Ascending aorta (tissue), 2 donors: ENCODE measurements at regions not wholly inside any gene's neighbourhood (a gene's known extent, or its start where the extent isn't known, plus 50 kb on each side); places are given as distances from the start of the nearest gene placed in this dataset.
A peak's percentile ranks its signal among the peaks of the same experiment; 100 is the strongest.

Experiments used
- DNase-seq, 2 donors: peaks; one replicate each; pipeline ENCODE4 v3.0.0-alpha.2; 2019; ENCODE audit warnings: low spot score in 2 of 2
- H3K27ac ChIP-seq, 2 donors: fragments of 200-600 bp; sonication (generic); one replicate each; pipeline ENCODE4 v1.5.1; 2016 to 2017; ENCODE audit warnings: mild to moderate bottlenecking in 1 of 2
- H3K27me3 ChIP-seq: fragments of 200-600 bp; sonication (generic); one replicate; pipeline ENCODE4 v1.5.1; 2017
- H3K36me3 ChIP-seq, 2 donors: fragments of 200-600 bp; sonication (generic); one replicate each; pipeline ENCODE4 v1.5.1; 2016
- H3K4me1 ChIP-seq, 2 donors: fragments of 200-600 bp; sonication (generic); one replicate each; pipeline ENCODE4 v1.5.1; 2016 to 2017; ENCODE audit warnings: mild to moderate bottlenecking in 1 of 2
- H3K4me3 ChIP-seq, 2 donors: fragments of 200-600 bp; sonication (generic); one replicate each; pipeline ENCODE4 v1.5.1; 2016 to 2017; ENCODE audit warnings: mild to moderate bottlenecking in 1 of 2
- H3K9me3 ChIP-seq, 2 donors: fragments of 200-600 bp; sonication (generic); one replicate each; pipeline ENCODE4 v1.5.1; 2016
- intact Hi-C: fragments of 100-400 bp; cut with DNase I; formaldehyde crosslinking; loops from one replicate; pipeline ENCODE4 v1.15.1; 2023
- TF ChIP-seq, protein P1 (sequence below), 3 experiments: fragments of 200-600 bp in 2 of 3; fragments of 450-650 bp in 1 of 3; sonication (generic) in 2 of 3; IDR thresholded peaks; one replicate each; pipeline ENCODE4 v1.5.1; 2016 to 2019; ENCODE audit warnings: antibody characterized with exemption in 3 of 3, mild to moderate bottlenecking in 1 of 3, moderate library complexity in 1 of 3

- no peak overlapping the region for H3K4me3 ChIP-seq
- H3K9me3 ChIP-seq: no peaks in the 10 kb centered on the region
- DNase-seq: no peak
- H3K4me1 ChIP-seq: peaks cover 0 to 10% of the 10 kb centered on the region in 2 donors
- no peaks in the 10 kb centered on the region for H3K36me3 ChIP-seq
- TF ChIP-seq, protein P1, sequence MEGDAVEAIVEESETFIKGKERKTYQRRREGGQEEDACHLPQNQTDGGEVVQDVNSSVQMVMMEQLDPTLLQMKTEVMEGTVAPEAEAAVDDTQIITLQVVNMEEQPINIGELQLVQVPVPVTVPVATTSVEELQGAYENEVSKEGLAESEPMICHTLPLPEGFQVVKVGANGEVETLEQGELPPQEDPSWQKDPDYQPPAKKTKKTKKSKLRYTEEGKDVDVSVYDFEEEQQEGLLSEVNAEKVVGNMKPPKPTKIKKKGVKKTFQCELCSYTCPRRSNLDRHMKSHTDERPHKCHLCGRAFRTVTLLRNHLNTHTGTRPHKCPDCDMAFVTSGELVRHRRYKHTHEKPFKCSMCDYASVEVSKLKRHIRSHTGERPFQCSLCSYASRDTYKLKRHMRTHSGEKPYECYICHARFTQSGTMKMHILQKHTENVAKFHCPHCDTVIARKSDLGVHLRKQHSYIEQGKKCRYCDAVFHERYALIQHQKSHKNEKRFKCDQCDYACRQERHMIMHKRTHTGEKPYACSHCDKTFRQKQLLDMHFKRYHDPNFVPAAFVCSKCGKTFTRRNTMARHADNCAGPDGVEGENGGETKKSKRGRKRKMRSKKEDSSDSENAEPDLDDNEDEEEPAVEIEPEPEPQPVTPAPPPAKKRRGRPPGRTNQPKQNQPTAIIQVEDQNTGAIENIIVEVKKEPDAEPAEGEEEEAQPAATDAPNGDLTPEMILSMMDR (IDR thresholded peaks at IDR 0.05): no peak
- intact Hi-C loops: loop anchor here (10.0 kb wide), 1 partner anchor 309 kb away; the partner anchor contains the start of gene TLE1
- H3K27me3 ChIP-seq: no peaks in the 10 kb centered on the region
- H3K27ac ChIP-seq: no peak overlapping the region
Measured at GRCh38 chr9:81375187-81376100, 313.9 kb downstream of the TLE1 start.

GRCh38 chr9:81374459-81375186 is 314.7 kb downstream of the TLE1 start:
- DNase-seq: no peak
- Histone ChIP-seq H3K4me3 (no peak overlapping the region), H3K27me3 (no peaks in the 10 kb centered on the region), H3K27ac (no peak overlapping the region), H3K4me1 (peaks cover 0 to 10% of the 10 kb centered on the region in 2 donors), H3K36me3 (no peaks in the 10 kb centered on the region), H3K9me3 (no peaks in the 10 kb centered on the region)
- TF ChIP-seq, protein P1 (IDR thresholded peaks at IDR 0.05): no peak
- intact Hi-C loops: loop anchor here (10.0 kb wide), 1 partner anchor 310 kb away; the partner anchor contains the start of gene TLE1

DNA sequence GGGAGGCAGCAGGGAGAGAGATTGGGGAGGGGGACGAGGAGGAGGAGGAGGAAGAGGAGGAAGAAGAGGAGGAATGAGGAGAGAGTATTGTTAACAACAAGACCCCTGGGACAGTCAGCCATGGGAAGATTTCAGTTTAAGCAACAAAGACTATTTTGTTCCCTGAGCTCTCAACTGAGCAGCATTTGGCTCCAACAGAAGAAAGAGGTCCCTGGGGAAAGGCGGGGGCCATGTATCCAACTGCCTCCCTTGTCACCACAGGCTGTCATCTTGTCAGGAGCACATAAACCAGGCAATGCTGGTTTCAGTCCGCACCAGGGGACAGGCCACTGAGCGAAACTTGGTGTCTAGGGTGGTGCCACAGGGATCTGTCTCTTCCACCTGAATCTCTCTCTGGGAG is 316.1 kb downstream of the TLE1 start:
- DNase-seq: no peak
- TF ChIP-seq, protein P1 (IDR thresholded peaks at IDR 0.05): no peak
- intact Hi-C loops: loop anchor here (10.0 kb wide), 1 partner anchor 312 kb away; the partner anchor contains the start of gene TLE1
- H3K4me1 ChIP-seq: peaks cover 0 to 8% of the 10 kb centered on the region in 2 donors
- H3K27me3 ChIP-seq: no peaks in the 10 kb centered on the region
- no peaks in the 10 kb centered on the region for H3K36me3 ChIP-seq
- H3K4me3 ChIP-seq: no peak overlapping the region
- no peaks in the 10 kb centered on the region for H3K9me3 ChIP-seq
- peak overlapping the region; percentile 8 to 34 for H3K27ac ChIP-seq

DNA sequence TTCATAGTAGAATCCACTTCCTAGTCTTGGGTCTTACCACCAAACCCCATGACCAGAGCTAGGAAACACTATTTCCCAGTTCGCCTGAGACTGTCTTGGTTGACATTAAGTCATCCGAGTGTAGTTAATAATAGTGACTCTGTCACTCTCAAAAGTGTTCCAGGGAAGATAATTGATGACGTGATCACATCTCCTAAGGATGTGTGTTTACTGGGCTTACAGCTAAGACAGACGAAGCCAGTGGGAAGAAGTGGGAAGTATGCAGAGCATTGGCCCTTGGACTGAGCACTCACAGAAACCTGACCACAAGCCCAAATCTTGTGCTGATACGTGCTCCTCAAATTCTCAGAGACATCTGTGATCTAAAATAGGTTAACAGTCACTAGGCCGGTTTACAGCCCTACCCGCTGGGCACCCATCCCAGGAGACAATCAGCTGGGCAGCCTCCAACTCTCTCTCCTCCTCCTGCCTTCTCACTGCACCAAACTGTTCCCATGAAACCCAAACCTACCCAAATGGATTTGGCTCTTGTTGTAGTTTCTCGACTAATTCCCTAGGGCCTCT is 316.6 kb downstream of the TLE1 start:
- Histone ChIP-seq H3K4me3 (no peak overlapping the region), H3K9me3 (no peaks in the 10 kb centered on the region), H3K4me1 (peaks cover 0 to 6% of the 10 kb centered on the region in 2 donors), H3K27me3 (no peaks in the 10 kb centered on the region), H3K27ac (peak overlapping the region; percentile 34 to 35), H3K36me3 (no peaks in the 10 kb centered on the region)
- intact Hi-C loops: loop anchor here (10.0 kb wide), 1 partner anchor 312 kb away; the partner anchor contains the start of gene TLE1
- peak in 1 of 2 donors; percentile 73 for DNase-seq
- TF ChIP-seq, protein P1 (IDR thresholded peaks at IDR 0.05): no peak

DNA sequence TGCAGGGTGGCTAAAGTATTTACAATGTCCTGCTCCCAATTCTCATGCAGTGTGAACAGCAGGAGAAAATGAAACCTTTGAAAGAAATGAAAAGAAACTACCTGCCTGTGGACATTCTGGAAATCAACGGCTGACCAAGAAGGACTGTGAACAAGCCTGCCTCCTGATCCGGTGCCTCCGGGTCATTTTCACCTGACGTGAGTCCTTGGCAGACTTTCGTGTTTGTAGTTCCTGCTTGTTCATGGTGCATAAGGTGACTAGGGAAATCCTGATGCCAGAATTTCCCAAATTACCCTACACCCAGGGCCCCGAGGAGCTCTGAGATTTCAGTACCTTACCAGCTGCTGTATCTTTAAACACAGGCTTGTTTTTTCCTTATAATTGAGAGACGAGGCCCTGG is 317.5 kb downstream of the TLE1 start:
- TF ChIP-seq, protein P1 (IDR thresholded peaks at IDR 0.05): no peak
- H3K4me3 ChIP-seq: no peak overlapping the region
- DNase-seq: no peak
- no peaks in the 10 kb centered on the region for H3K9me3 ChIP-seq
- peak overlapping the region; percentile 27 to 34 for H3K27ac ChIP-seq
- peaks cover 0 to 6% of the 10 kb centered on the region in 2 donors for H3K4me1 ChIP-seq
- H3K27me3 ChIP-seq: no peaks in the 10 kb centered on the region
- H3K36me3 ChIP-seq: no peaks in the 10 kb centered on the region
- intact Hi-C loops: loop anchor here (10.0 kb wide), 1 partner anchor 313 kb away; the partner anchor contains the start of gene TLE1
